ENCODE measurements at regions not wholly inside any gene's neighbourhood (a gene's known extent, or its start where the extent isn't known, plus 50 kb on each side); places are given as distances from the start of the nearest gene placed in this dataset.

GRCh38 chr6:166877906-166878305 lies 78.4 kb downstream of the RNASET2 start:
- no peak for DNase-seq (ENCODE audit: low spot score)
- no peak for TF ChIP-seq CTCF (conservative IDR thresholded peaks at IDR 0.05; ENCODE audit: low read depth)
- CTCF ChIA-PET, result no interaction called here
- H3K27ac ChIP-seq, result no peak overlapping the region
- POLR2A ChIA-PET (ENCODE audit: low non-redundant PET), result no interaction called here

- DNase-seq (ENCODE audit: low spot score), result no peak
- ChIA-PET POLR2A (ENCODE audit: low non-redundant PET) (no interaction called here), CTCF (no interaction called here)
- no peak overlapping the region for H3K27ac ChIP-seq
- no peak for TF ChIP-seq CTCF (conservative IDR thresholded peaks at IDR 0.05; ENCODE audit: low read depth)
Measured at GRCh38 chr6:166877349-166877748, 79.0 kb downstream of the RNASET2 start.

GRCh38 chr6:166872531-166873009 lies 83.8 kb downstream of the RNASET2 start:
- ChIA-PET CTCF (no interaction called here), POLR2A (ENCODE audit: low non-redundant PET) (no interaction called here)
- TF ChIP-seq CTCF (conservative IDR thresholded peaks at IDR 0.05; ENCODE audit: low read depth), result no peak
- no peak overlapping the region for H3K27ac ChIP-seq
- no peak for DNase-seq (ENCODE audit: low spot score)

GRCh38 chr6:166870602-166871208 lies 85.6 kb downstream of the RNASET2 start:
- DNase-seq (ENCODE audit: low spot score), result no peak
- no peak overlapping the region for H3K27ac ChIP-seq
- TF ChIP-seq CTCF (conservative IDR thresholded peaks at IDR 0.05; ENCODE audit: low read depth), result no peak
- ChIA-PET POLR2A (ENCODE audit: low non-redundant PET) (no interaction called here), CTCF (no interaction called here)

- ChIA-PET CTCF (interaction anchor here (0.6 kb wide), 1 partner anchor 80 kb away, joined by 7 read pairs; no protein-coding TSS in a partner anchor), POLR2A (ENCODE audit: low non-redundant PET) (no interaction called here)
Measured at GRCh38 chr6:166866839-166867637, 89.3 kb downstream of the RNASET2 start.

GRCh38 chr6:166864333-166864732 lies 92.0 kb downstream of the RNASET2 start:
- H3K27ac ChIP-seq, result no peak overlapping the region
- TF ChIP-seq CTCF (conservative IDR thresholded peaks at IDR 0.05; ENCODE audit: low read depth), result no peak
- CTCF ChIA-PET, result no interaction called here
- no peak for DNase-seq (ENCODE audit: low spot score)
- POLR2A ChIA-PET (ENCODE audit: low non-redundant PET), result no interaction called here

More at GRCh38 chr6:166866839-166867637, 89.3 kb downstream of the RNASET2 start:
- no peak for TF ChIP-seq CTCF (conservative IDR thresholded peaks at IDR 0.05; ENCODE audit: low read depth)
- H3K27ac ChIP-seq, result no peak overlapping the region
- no peak for DNase-seq (ENCODE audit: low spot score)
